ENCODE measurements at regions not wholly inside any gene's neighbourhood (a gene's known extent, or its start where the extent isn't known, plus 50 kb on each side); places are given as distances from the start of the nearest gene placed in this dataset.

- H3K9me1 ChIP-seq (replicated peaks; ENCODE audit: control insufficient read depth, extremely low read depth, insufficient read depth, low read length), result no peaks in the 10 kb centered on the region
- DNase-seq (ENCODE audit: low read depth, low spot score) (no peak), FAIRE-seq (no peak)
- no peaks in the 10 kb centered on the region for H3K4me1 ChIP-seq (ENCODE audit: control insufficient read depth, extremely low read depth, insufficient read depth, low read length)
- no peaks in the 10 kb centered on the region for H4K20me1 ChIP-seq (replicated peaks; ENCODE audit: control insufficient read depth, extremely low read depth, insufficient read depth, low read length)
- ChIA-PET POLR2A (no interaction called here), CTCF (interaction anchor here (1.1 kb wide), 1 partner anchor 21 kb away, joined by 3 read pairs; no protein-coding TSS in a partner anchor)
- intact Hi-C loops (cut with micrococcal nuclease) (no loop called here), dilution Hi-C loops (cut with MboI; ENCODE audit: extremely low pct_ligation_motif_present, low sequenced_read_pairs) (no loop called here)
- H3K36me3 ChIP-seq (ENCODE audit: control insufficient read depth in 2 of 2, extremely low read depth in 1 of 2, insufficient read depth in 2 of 2, low read length in 2 of 2), result no peaks in the 10 kb centered on the region
- H3K79me2 ChIP-seq (ENCODE audit: control insufficient read depth, insufficient read depth, low read length), result no peaks in the 10 kb centered on the region
- no TSS peak for BruUV-seq (replicated peaks)
- H3K9ac ChIP-seq (replicated peaks; ENCODE audit: extremely low read depth, insufficient read depth, low read length), result no peak overlapping the region
- H3K4me3 ChIP-seq (replicated peaks in 1 of 3; ENCODE audit: insufficient read depth in 1 of 3, low read depth in 1 of 3, low read length in 3 of 3), result no peak overlapping the region
- H3K9me3 ChIP-seq (replicated peaks; ENCODE audit: control insufficient read depth, insufficient read depth, low read length), result no peaks in the 10 kb centered on the region
- TF ChIP-seq MAX (IDR thresholded peaks at IDR 0.05; ENCODE audit: insufficient read depth, insufficient read length), result no peak
- no peak for TF ChIP-seq FOS (IDR thresholded peaks at IDR 0.05; ENCODE audit: borderline replicate concordance, insufficient read depth, low read length)
- TF ChIP-seq JUN (IDR thresholded peaks at IDR 0.05; ENCODE audit: borderline replicate concordance, insufficient read depth, insufficient read length, low read depth), result no peak
- no peak for TF ChIP-seq EZH2 (IDR thresholded peaks at IDR 0.05; ENCODE audit: borderline replicate concordance, low read depth, low read length, severe bottlenecking)
- TF ChIP-seq POLR2A (IDR thresholded peaks at IDR 0.05; ENCODE audit: low read depth, low read length), result no peak
- TF ChIP-seq POLR2AphosphoS5 (IDR thresholded peaks at IDR 0.05; ENCODE audit: insufficient read depth, low read depth, low read length), result no peak
- no peak for TF ChIP-seq CTCF (IDR thresholded peaks at IDR 0.05; ENCODE audit: extremely low read depth in 1 of 2, insufficient read depth in 1 of 2, low read depth in 1 of 2, low read length in 2 of 2)
- TF ChIP-seq MYC (IDR thresholded peaks at IDR 0.05; ENCODE audit: low read depth, low read length), result no peak
- H3K4me2 ChIP-seq (ENCODE audit: insufficient read depth, low read length), result no peak overlapping the region
- H3K27ac ChIP-seq (ENCODE audit: insufficient read depth, low read depth, low read length), result no peak overlapping the region
- no peaks in the 10 kb centered on the region for H3K27me3 ChIP-seq (ENCODE audit: control insufficient read depth in 2 of 2, insufficient read depth in 2 of 2, low read length in 2 of 2)
- H2AFZ ChIP-seq (ENCODE audit: low read depth, low read length), result no peak overlapping the region
These were observed 523.8 kb downstream of the EFNA5 start for GRCh38 chr5:107146901-107147300.

All from endothelial cell of umbilical vein (primary cell).